Mesothelial cell of epicardium (in vitro differentiated cells): ENCODE measurements at regions not wholly inside any gene's neighbourhood (a gene's known extent, or its start where the extent isn't known, plus 50 kb on each side); places are given as distances from the start of the nearest gene placed in this dataset.

Experiments
- DNase-seq, 2 experiments: peaks; one replicate each; pipeline ENCODE4 v3.0.0; 2021; ENCODE audit warnings: low spot score in 2 of 2; ENCODE audit not compliant: unreplicated experiment in 2 of 2
- H3K27ac Mint-ChIP-seq: 2 replicates; pipeline ENCODE4 v1.8.0; 2021; ENCODE audit warnings: mixed read lengths
- H3K27me3 Mint-ChIP-seq: 2 replicates; pipeline ENCODE4 v1.8.0; 2021; ENCODE audit warnings: low read depth, mixed read lengths
- H3K36me3 Mint-ChIP-seq: 2 replicates; pipeline ENCODE4 v1.8.0; 2021; ENCODE audit warnings: mixed read lengths
- H3K4me1 Mint-ChIP-seq: 2 replicates; pipeline ENCODE4 v1.8.0; 2021; ENCODE audit warnings: mixed read lengths
- H3K4me3 Mint-ChIP-seq: 2 replicates; pipeline ENCODE4 v1.8.0; 2021; ENCODE audit warnings: mild to moderate bottlenecking, moderate library complexity, mixed read lengths
- H3K9me3 Mint-ChIP-seq: 2 replicates; pipeline ENCODE4 v1.8.0; 2021; ENCODE audit warnings: mixed read lengths
- TF ChIP-seq, protein P1 (sequence below): fragments of 200-600 bp; sonication (generic); IDR thresholded peaks from one replicate; pipeline ENCODE4 v1.5.0; 2021; ENCODE audit warnings: antibody characterized with exemption; ENCODE audit not compliant: unreplicated experiment

DNA sequence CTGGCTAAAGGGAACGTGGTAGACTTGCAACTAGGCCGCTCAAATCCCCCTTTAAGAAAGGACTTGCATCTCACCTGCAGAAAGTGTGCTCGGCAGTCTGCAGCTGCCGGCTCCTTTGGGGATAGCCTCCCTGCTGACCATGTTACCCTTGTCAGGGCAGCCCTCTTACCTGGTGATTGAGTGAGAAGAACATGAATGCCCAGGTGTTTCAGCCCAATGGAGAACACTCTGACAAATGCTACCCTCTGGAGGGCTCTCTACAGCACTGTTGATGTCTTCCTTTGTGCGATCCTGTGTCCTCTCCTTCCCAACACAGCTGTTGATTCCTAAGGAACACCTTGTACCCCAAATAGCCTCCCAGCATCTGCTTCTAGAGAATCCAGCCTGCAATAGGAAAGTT lies 178.7 kb upstream of the LDB2 start:
- TF ChIP-seq, protein P1, sequence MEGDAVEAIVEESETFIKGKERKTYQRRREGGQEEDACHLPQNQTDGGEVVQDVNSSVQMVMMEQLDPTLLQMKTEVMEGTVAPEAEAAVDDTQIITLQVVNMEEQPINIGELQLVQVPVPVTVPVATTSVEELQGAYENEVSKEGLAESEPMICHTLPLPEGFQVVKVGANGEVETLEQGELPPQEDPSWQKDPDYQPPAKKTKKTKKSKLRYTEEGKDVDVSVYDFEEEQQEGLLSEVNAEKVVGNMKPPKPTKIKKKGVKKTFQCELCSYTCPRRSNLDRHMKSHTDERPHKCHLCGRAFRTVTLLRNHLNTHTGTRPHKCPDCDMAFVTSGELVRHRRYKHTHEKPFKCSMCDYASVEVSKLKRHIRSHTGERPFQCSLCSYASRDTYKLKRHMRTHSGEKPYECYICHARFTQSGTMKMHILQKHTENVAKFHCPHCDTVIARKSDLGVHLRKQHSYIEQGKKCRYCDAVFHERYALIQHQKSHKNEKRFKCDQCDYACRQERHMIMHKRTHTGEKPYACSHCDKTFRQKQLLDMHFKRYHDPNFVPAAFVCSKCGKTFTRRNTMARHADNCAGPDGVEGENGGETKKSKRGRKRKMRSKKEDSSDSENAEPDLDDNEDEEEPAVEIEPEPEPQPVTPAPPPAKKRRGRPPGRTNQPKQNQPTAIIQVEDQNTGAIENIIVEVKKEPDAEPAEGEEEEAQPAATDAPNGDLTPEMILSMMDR, result no peak
- no peaks in the 10 kb centered on the region for H3K9me3 Mint-ChIP-seq
- H3K4me1 Mint-ChIP-seq, result peaks cover 2% of the 10 kb centered on the region
- no peak overlapping the region for H3K27ac Mint-ChIP-seq
- DNase-seq, result no peak
- H3K4me3 Mint-ChIP-seq, result no peak overlapping the region
- H3K27me3 Mint-ChIP-seq, result no peaks in the 10 kb centered on the region
- H3K36me3 Mint-ChIP-seq, result no peaks in the 10 kb centered on the region

DNA sequence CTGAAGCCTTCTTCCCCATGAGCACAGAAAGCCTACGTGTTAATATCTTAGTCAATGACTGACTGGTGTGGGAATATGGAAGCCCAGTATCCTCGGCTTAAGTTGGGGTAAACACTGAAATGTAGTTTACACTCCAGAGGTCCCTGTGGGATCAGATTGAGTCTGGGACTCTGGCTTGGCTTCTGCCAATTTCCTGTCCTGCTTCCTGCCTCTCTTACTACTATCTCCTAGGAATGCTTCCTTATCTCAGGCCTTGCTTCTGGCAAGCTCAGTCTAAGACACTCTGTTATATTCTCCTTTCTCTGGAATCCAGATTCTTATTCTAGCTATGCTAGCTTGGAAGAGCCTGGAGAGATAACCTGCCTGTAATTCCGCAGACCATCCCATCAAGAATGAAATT lies 174.0 kb upstream of the LDB2 start:
- Mint-ChIP-seq H3K36me3 (no peaks in the 10 kb centered on the region), H3K27me3 (no peaks in the 10 kb centered on the region), H3K27ac (no peak overlapping the region), H3K9me3 (peaks cover 4% of the 10 kb centered on the region), H3K4me3 (no peak overlapping the region), H3K4me1 (peaks cover 8% of the 10 kb centered on the region)
- TF ChIP-seq, protein P1, result no peak
- DNase-seq, result no peak

DNA sequence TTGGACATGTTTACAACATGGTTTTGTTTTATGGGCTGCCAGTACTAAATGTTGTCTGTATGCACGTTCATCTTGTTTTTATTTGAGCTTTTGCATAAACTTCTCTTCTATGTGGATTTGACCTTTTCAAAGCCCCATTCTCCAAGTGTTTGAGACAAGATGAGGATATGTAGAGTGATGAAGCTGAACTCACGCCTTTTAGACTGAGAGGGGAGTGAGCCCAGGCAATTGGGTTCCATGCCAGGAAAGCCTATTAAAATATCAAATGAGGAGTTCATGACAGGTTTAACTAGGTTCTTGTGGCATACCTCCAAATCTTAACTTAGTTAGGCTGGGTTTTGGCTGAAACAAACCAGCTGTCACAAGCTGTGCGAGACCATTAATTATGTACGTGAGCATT lies 170.4 kb upstream of the LDB2 start:
- Mint-ChIP-seq H3K4me3 (no peak overlapping the region), H3K27ac (no peak overlapping the region), H3K9me3 (peaks cover 4% of the 10 kb centered on the region), H3K36me3 (no peaks in the 10 kb centered on the region), H3K27me3 (peaks cover 2% of the 10 kb centered on the region), H3K4me1 (peaks cover 8% of the 10 kb centered on the region)
- DNase-seq, result no peak
- TF ChIP-seq, protein P1, result no peak

DNA sequence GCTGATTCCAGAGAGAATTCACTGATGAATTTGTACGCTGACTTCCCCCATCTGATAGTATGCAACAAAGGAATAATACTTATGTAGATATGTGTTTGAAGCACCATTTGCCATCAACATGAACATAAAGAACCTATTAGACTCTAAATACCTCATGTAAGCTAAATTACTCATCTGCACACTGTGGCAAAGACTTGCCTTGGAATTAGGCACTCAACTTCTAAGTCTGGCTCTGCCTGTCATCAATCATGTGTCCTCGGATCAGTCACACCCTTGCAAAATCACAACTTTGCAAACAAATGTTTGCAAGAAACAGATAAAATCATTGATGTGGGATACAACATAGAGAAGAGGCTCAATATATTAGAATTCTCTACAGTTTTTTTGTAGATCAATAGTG lies 169.9 kb upstream of the LDB2 start:
- H3K4me1 Mint-ChIP-seq, result peaks cover 8% of the 10 kb centered on the region
- TF ChIP-seq, protein P1, result no peak
- H3K36me3 Mint-ChIP-seq, result no peaks in the 10 kb centered on the region
- H3K27me3 Mint-ChIP-seq, result peaks cover 2% of the 10 kb centered on the region
- H3K4me3 Mint-ChIP-seq, result no peak overlapping the region
- no peak overlapping the region for H3K27ac Mint-ChIP-seq
- DNase-seq, result no peak
- peaks cover 4% of the 10 kb centered on the region for H3K9me3 Mint-ChIP-seq

DNA sequence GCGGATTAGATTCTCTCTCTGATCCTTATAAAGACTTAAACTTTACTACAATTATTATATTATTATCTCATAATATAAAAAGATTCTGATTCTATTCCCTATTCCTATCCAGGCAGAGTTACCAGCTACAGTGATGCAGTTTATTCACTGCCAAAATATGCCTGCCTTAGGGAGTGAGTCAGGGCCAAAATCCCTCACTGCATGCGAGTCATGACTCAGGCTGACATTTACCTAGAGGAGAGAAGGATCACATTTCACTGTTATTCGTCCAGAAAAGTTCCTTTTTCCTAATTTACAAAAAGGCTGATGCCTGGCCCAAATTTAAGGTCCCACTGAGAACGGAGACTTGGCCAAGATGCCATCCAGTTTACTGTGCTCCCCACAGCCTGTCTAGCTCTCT lies 168.5 kb upstream of the LDB2 start:
- TF ChIP-seq, protein P1, result no peak
- Mint-ChIP-seq H3K36me3 (no peaks in the 10 kb centered on the region), H3K27me3 (peaks cover 2% of the 10 kb centered on the region), H3K4me1 (peaks cover 7% of the 10 kb centered on the region), H3K9me3 (peaks cover 4% of the 10 kb centered on the region), H3K4me3 (no peak overlapping the region), H3K27ac (no peak overlapping the region)
- no peak for DNase-seq

DNA sequence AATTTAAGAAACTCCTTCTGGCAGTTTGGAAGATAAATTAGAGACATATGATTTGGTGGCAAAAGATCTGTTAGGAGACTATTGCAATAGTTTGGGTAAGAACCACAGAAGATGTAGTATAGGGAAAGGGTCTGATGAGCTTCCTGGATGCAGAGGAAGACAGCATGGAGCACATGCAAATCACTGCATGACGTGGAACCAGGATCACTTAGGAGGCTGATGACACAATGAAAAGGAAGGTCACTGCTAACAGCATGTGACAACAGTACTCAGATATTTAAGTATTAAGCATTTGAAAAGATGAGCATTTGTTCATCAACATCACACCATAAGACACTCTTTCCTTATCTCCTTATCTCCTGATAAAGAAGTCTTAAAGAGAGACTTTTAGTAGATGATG lies 167.8 kb upstream of the LDB2 start:
- peaks cover 4% of the 10 kb centered on the region for H3K9me3 Mint-ChIP-seq
- TF ChIP-seq, protein P1, result no peak
- no peaks in the 10 kb centered on the region for H3K36me3 Mint-ChIP-seq
- no peak for DNase-seq
- no peak overlapping the region for H3K27ac Mint-ChIP-seq
- H3K4me1 Mint-ChIP-seq, result peaks cover 7% of the 10 kb centered on the region
- H3K27me3 Mint-ChIP-seq, result peaks cover 2% of the 10 kb centered on the region
- no peak overlapping the region for H3K4me3 Mint-ChIP-seq
